ENCODE measurements at regions not wholly inside any gene's neighbourhood (a gene's known extent, or its start where the extent isn't known, plus 50 kb on each side); places are given as distances from the start of the nearest gene placed in this dataset.

GRCh38 chr2:126579868-126580267 is 76.1 kb upstream of the GYPC start:
- H3K4me3 ChIP-seq (ENCODE audit: low read length) = no peak overlapping the region
- no peak overlapping the region for H3K27ac ChIP-seq (ENCODE audit: low read length)
- H3K4me1 ChIP-seq (ENCODE audit: control insufficient read depth, insufficient read depth, low read length) = no peaks in the 10 kb centered on the region
- 100% methylated on average over 1 of the region's 9 CpGs for WGBS (ENCODE audit: insufficient coverage, low lambda C conversion rate)
- no peaks in the 10 kb centered on the region for H3K36me3 ChIP-seq (ENCODE audit: control insufficient read depth, insufficient read depth, low read length)
- H3K9me3 ChIP-seq (ENCODE audit: control insufficient read depth, low read depth, low read length) = no peaks in the 10 kb centered on the region
- H3K27me3 ChIP-seq (ENCODE audit: control insufficient read depth, insufficient read depth, low read length) = no peaks in the 10 kb centered on the region
- no peak for DNase-seq

DNA sequence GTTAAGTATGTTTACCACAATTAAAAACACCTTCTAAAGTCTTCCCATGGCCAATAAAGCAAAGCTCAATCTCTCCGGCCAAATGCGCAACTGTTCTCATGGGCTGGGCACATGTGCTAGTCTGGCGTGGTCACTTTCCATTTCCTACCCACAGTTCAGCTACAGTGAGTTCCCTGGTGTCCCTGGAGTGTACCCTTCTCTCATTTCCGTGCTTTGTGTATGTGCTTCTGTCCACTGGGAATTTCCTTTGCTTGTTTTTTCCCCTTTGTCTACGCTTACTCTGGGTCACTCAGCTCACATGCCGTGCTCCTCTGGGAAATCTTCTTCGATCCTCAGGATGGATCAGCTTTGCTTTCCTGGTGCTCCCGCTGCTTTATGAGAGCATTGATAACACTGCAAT is 69.6 kb upstream of the GYPC start:
- no peaks in the 10 kb centered on the region for H3K4me1 ChIP-seq (ENCODE audit: control insufficient read depth, insufficient read depth, low read length)
- no peaks in the 10 kb centered on the region for H3K9me3 ChIP-seq (ENCODE audit: control insufficient read depth, low read depth, low read length)
- H3K4me3 ChIP-seq (ENCODE audit: low read length) = no peak overlapping the region
- H3K27me3 ChIP-seq (ENCODE audit: control insufficient read depth, insufficient read depth, low read length) = no peaks in the 10 kb centered on the region
- H3K36me3 ChIP-seq (ENCODE audit: control insufficient read depth, insufficient read depth, low read length) = no peaks in the 10 kb centered on the region
- no peak overlapping the region for H3K27ac ChIP-seq (ENCODE audit: low read length)
- 75% methylated on average over 4 of the region's 8 CpGs for WGBS (ENCODE audit: insufficient coverage, low lambda C conversion rate)
- no peak for DNase-seq

DNA sequence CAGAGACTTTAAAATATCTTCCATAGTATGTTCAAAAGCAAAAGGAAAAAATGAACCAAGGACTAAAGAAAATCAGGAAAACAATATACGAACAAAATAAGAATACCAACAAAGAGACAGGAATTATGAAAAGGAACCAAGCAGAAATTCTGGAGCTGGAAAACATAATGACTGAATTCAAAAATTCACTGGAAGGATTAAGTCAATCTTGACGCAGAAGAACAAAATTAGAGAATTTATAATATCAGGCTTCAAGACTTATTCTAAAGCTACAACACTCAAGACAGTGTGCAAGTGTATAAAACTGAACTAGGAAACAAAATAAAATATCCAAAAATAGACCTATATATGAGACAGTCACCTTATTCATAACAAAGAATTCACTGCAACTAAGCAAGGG is 56.9 kb upstream of the GYPC start:
- Histone ChIP-seq H3K9me3 (ENCODE audit: control insufficient read depth, low read depth, low read length) (no peaks in the 10 kb centered on the region), H3K4me3 (ENCODE audit: low read length) (no peak overlapping the region), H3K36me3 (ENCODE audit: control insufficient read depth, insufficient read depth, low read length) (no peaks in the 10 kb centered on the region), H3K27ac (ENCODE audit: low read length) (no peak overlapping the region), H3K4me1 (ENCODE audit: control insufficient read depth, insufficient read depth, low read length) (no peaks in the 10 kb centered on the region), H3K27me3 (ENCODE audit: control insufficient read depth, insufficient read depth, low read length) (no peaks in the 10 kb centered on the region)
- DNase-seq = no peak
- WGBS (ENCODE audit: insufficient coverage, low lambda C conversion rate) = 17% methylated on average over 1 of the region's 2 CpGs

DNA sequence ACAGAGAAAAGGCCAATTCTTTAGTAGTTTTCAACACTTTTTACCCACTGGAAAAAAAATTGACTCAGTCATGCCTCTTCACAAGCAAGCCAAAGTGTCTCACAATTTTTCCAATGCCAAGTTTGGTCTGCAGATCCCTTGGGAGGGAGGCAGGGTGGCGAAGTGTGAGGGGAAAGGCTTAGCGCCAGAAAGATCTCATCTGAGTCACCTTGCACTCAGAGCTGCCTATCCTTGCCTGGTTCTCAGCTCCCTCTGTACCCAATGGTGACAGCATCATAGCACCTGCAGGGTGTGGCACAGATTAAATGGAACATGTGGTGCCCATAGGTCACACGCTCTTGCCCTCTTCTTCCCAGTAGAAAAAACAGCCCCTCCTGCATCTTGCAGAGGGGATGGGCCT is 55.2 kb upstream of the GYPC start:
- H3K4me3 ChIP-seq (ENCODE audit: low read length) = no peak overlapping the region
- no CpG with 5 or more reads among the region's 3 CpGs for WGBS (ENCODE audit: insufficient coverage, low lambda C conversion rate)

DNA sequence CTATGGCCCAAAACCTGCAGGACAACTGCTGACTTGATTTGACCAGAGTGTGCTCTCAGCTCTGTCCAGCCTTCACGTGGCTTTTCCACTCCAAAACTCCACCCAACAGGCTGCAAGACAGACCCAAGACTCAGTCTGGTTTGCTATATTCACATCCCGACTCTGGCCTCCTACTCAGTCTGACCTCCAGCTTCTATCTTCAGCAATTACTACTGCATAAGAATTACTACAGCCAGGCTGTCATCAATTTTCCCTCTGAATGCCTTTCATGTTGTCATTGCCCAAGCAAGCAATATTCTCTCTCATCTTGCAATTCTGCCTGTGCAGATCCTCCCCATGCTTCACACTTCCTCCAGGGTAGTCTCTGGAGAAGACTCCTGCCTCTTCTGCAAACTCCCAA is 53.6 kb upstream of the GYPC start:
- H3K27ac ChIP-seq (ENCODE audit: low read length) = no peak overlapping the region
- no peak overlapping the region for H3K4me3 ChIP-seq (ENCODE audit: low read length)
- H3K9me3 ChIP-seq (ENCODE audit: control insufficient read depth, low read depth, low read length) = no peaks in the 10 kb centered on the region
- no peaks in the 10 kb centered on the region for H3K27me3 ChIP-seq (ENCODE audit: control insufficient read depth, insufficient read depth, low read length)
- 100% methylated on average over 1 of the region's 2 CpGs for WGBS (ENCODE audit: insufficient coverage, low lambda C conversion rate)
- no peaks in the 10 kb centered on the region for H3K4me1 ChIP-seq (ENCODE audit: control insufficient read depth, insufficient read depth, low read length)
- no peaks in the 10 kb centered on the region for H3K36me3 ChIP-seq (ENCODE audit: control insufficient read depth, insufficient read depth, low read length)
- no peak for DNase-seq

More for the DNA sequence above, 55.2 kb upstream of the GYPC start:
- no peak for DNase-seq
- H3K36me3 ChIP-seq (ENCODE audit: control insufficient read depth, insufficient read depth, low read length) = no peaks in the 10 kb centered on the region
- H3K27me3 ChIP-seq (ENCODE audit: control insufficient read depth, insufficient read depth, low read length) = no peaks in the 10 kb centered on the region
- no peak overlapping the region for H3K27ac ChIP-seq (ENCODE audit: low read length)
- H3K4me1 ChIP-seq (ENCODE audit: control insufficient read depth, insufficient read depth, low read length) = no peaks in the 10 kb centered on the region
- H3K9me3 ChIP-seq (ENCODE audit: control insufficient read depth, low read depth, low read length) = no peaks in the 10 kb centered on the region
